ENCODE measurements at regions not wholly inside any gene's neighbourhood (a gene's known extent, or its start where the extent isn't known, plus 50 kb on each side); places are given as distances from the start of the nearest gene placed in this dataset.
"Not testable (repeated sequence)": the region's sequence is repeated elsewhere in the genome, so short reads cannot be mapped to it uniquely, and the experiment has no call there.

DNA sequence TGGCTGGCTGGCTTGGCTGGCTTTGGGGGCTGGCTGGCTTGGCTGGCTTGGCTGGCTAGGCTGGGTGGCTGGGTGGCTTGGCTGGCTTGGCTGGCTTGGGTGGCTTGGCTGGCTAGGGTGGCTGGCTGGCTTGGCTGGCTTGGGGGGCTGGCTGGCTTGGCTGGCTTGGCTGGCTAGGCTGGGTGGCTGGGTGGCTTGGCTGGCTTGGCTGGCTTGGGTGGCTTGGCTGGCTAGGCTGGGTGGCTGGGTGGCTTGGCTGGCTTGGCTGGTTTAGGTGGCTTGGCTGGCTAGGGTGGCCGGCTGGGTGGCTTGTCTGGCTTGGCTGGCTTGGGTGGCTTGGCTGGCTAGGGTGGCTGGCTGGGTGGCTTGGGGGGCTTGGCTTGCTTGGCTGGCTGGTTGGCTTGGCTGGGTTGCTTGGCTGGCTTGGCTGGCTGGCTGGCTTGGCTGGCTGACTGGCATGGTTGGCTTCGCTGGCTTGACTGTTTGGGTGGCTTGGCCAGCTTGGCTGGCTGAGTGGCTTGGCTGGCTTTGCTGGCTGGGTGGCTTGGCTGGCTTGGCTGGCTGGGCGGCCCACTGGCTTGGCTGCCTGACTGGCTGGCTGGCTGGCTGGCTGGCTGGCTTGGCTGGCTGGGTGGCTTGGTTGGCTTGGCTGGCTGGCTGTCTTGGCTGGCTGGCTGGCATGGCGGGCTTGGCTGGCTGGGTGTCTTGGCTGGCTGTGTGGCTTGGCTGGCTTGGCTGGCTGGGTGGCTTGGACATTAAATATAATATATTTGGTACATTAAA lies 246.3 kb upstream of the POTEB2 start:
- not testable (repeated sequence) for TF ChIP-seq EZH2 (IDR thresholded peaks at IDR 0.05; ENCODE audit: borderline replicate concordance, low read depth, low read length, poor library complexity, severe bottlenecking)
- TF ChIP-seq, protein P1, sequence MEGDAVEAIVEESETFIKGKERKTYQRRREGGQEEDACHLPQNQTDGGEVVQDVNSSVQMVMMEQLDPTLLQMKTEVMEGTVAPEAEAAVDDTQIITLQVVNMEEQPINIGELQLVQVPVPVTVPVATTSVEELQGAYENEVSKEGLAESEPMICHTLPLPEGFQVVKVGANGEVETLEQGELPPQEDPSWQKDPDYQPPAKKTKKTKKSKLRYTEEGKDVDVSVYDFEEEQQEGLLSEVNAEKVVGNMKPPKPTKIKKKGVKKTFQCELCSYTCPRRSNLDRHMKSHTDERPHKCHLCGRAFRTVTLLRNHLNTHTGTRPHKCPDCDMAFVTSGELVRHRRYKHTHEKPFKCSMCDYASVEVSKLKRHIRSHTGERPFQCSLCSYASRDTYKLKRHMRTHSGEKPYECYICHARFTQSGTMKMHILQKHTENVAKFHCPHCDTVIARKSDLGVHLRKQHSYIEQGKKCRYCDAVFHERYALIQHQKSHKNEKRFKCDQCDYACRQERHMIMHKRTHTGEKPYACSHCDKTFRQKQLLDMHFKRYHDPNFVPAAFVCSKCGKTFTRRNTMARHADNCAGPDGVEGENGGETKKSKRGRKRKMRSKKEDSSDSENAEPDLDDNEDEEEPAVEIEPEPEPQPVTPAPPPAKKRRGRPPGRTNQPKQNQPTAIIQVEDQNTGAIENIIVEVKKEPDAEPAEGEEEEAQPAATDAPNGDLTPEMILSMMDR (conservative IDR thresholded peaks at IDR 0.05; ENCODE audit: low read depth, low read length) = not testable (repeated sequence)
